ENCODE measurements at regions not wholly inside any gene's neighbourhood (a gene's known extent, or its start where the extent isn't known, plus 50 kb on each side); places are given as distances from the start of the nearest gene placed in this dataset.

- TF ChIP-seq CTCF (IDR thresholded peaks at IDR 0.05; ENCODE audit: low read length): no peak
- TF ChIP-seq EZH2phosphoT487 (IDR thresholded peaks at IDR 0.05; ENCODE audit: low read length): no peak
Measured at GRCh38 chr13:68970532-68970931, 1137.1 kb upstream of the ATXN8OS start.
